B cell (primary cell): ENCODE measurements at regions not wholly inside any gene's neighbourhood (a gene's known extent, or its start where the extent isn't known, plus 50 kb on each side); places are given as distances from the start of the nearest gene placed in this dataset.

Source experiments
- ATAC-seq: fragments of 200-7000 bp; cut with Tn5 transposase; one replicate; pipeline ENCODE4 v1.10.0; 2021; ENCODE audit warnings: low read depth, mild to moderate bottlenecking, moderate number of reproducible peaks, moderate library complexity
- CTCF ChIA-PET: fragments of 350-600 bp; sonication (Branson Sonifier 250); formaldehyde crosslinking; loops from one replicate; lab custom pipeline; 2021; ENCODE audit warnings: antibody characterized with exemption, inconsistent platforms; lab: Charles Lee
- POLR2A ChIA-PET: fragments of 350-600 bp; sonication (Branson Sonifier 250); formaldehyde crosslinking; loops from one replicate; lab custom pipeline; 2021; ENCODE audit warnings: antibody characterized with exemption; lab: Charles Lee
- DNase-seq: peaks from one replicate; pipeline ENCODE4 v3.0.0; 2013
- H2AFZ ChIP-seq: 2 replicates; pipeline ENCODE4 v1.6.1; 2012; ENCODE audit warnings: mild to moderate bottlenecking, low read depth, low read length; ENCODE audit not compliant: insufficient read depth, poor library complexity, severe bottlenecking
- H3K27ac ChIP-seq, 2 donors: 1 replicate in 1 of 2; 2 replicates in 1 of 2; pipeline ENCODE4 v1.5.1; 2012 to 2013; ENCODE audit warnings: low read length in 2 of 2, mild to moderate bottlenecking in 2 of 2, moderate library complexity in 1 of 2
- H3K27me3 ChIP-seq, 4 experiments: fragments of 200-600 bp in 1 of 4; sonication (generic) in 1 of 4; replicated peaks in 1 of 4; 1 replicate in 2 of 4; 2 replicates in 2 of 4; pipeline versions ENCODE4 v1.6.1 to v1.7.0; 2013 to 2016; ENCODE audit warnings: low read length in 3 of 4, mild to moderate bottlenecking in 2 of 4, mixed read lengths in 1 of 4, moderate library complexity in 1 of 4; ENCODE audit not compliant: insufficient read depth in 4 of 4, control insufficient read depth in 3 of 4; ENCODE audit errors: control extremely low read depth in 1 of 4
- H3K36me3 ChIP-seq, 2 experiments: replicated peaks in 1 of 2; 1 replicate in 1 of 2; 2 replicates in 1 of 2; pipeline versions ENCODE4 v1.6.1 to v1.7.1; 2013; ENCODE audit warnings: low read length in 1 of 2; ENCODE audit not compliant: insufficient read depth in 2 of 2, control insufficient read depth in 1 of 2; ENCODE audit errors: control extremely low read depth in 1 of 2, extremely low read depth in 1 of 2
- H3K4me1 ChIP-seq, 2 donors: fragments of 200-600 bp in 1 of 2; sonication (generic) in 1 of 2; 1 replicate in 1 of 2; 2 replicates in 1 of 2; pipeline versions ENCODE4 v1.5.1 to v1.6.1; 2013 to 2017; ENCODE audit warnings: low read length in 2 of 2; ENCODE audit not compliant: control insufficient read depth in 2 of 2, insufficient read depth in 2 of 2
- H3K4me2 ChIP-seq: replicated peaks from 2 replicates; pipeline ENCODE3; 2012; ENCODE audit warnings: mild to moderate bottlenecking, low read depth, low read length; ENCODE audit not compliant: poor library complexity, severe bottlenecking
- H3K4me3 ChIP-seq, 5 experiments: fragments of 200-600 bp in 1 of 5; sonication (generic) in 1 of 5; 1 replicate in 3 of 5; 2 replicates in 2 of 5; pipeline versions ENCODE4 v1.5.1 to v1.7.0; 2011 to 2016; ENCODE audit warnings: low read length in 4 of 5, mild to moderate bottlenecking in 4 of 5, low read depth in 2 of 5, control low read depth in 1 of 5, moderate library complexity in 1 of 5; ENCODE audit not compliant: insufficient read depth in 1 of 5; ENCODE audit errors: control extremely low read depth in 1 of 5, extremely low read depth in 1 of 5
- H3K79me2 ChIP-seq: fragments of 200-600 bp; sonication (generic); one replicate; pipeline ENCODE4 v1.6.0; 2016; ENCODE audit warnings: low read length; ENCODE audit not compliant: control insufficient read depth, insufficient read depth
- H3K9ac ChIP-seq: fragments of 200-600 bp; sonication (generic); 2 replicates; pipeline ENCODE4 v1.6.1; 2017; ENCODE audit warnings: mild to moderate bottlenecking, low read length, moderate library complexity
- H3K9me3 ChIP-seq, 3 donors: one replicate each; pipeline versions ENCODE4 v1.6.1 to v1.7.1; 2013; ENCODE audit warnings: low read length in 2 of 3; ENCODE audit not compliant: control insufficient read depth in 2 of 3, insufficient read depth in 1 of 3; ENCODE audit errors: control extremely low read depth in 1 of 3
- H4K20me1 ChIP-seq: 2 replicates; pipeline ENCODE4 v1.6.0; 2012; ENCODE audit warnings: mild to moderate bottlenecking, low read length; ENCODE audit not compliant: insufficient read depth, control insufficient read depth, poor library complexity, severe bottlenecking
- H3K27ac Mint-ChIP-seq: one replicate; pipeline ENCODE4 v1.8.0; 2021; ENCODE audit warnings: mixed read lengths
- H3K27me3 Mint-ChIP-seq: one replicate; pipeline ENCODE4 v1.8.0; 2021; ENCODE audit warnings: mixed read lengths
- H3K4me1 Mint-ChIP-seq: one replicate; pipeline ENCODE4 v1.8.0; 2021; ENCODE audit warnings: mixed read lengths
- H3K4me3 Mint-ChIP-seq: one replicate; pipeline ENCODE4 v1.8.0; 2021; ENCODE audit warnings: mixed read lengths
- H3K9me3 Mint-ChIP-seq: one replicate; pipeline ENCODE4 v1.8.0; 2022; ENCODE audit warnings: mixed read lengths; ENCODE audit not compliant: insufficient read depth
- EZH2 ChIP-seq: IDR thresholded peaks from 2 replicates; pipeline ENCODE4 v1.6.1; 2012; ENCODE audit warnings: borderline replicate concordance, low read depth, mild to moderate bottlenecking, moderate library complexity, low read length; ENCODE audit not compliant: insufficient read depth, poor library complexity, severe bottlenecking
- WGBS: methylation state at CpG from one replicate; pipeline ENCODE4 v1.1.5; 2013; ENCODE audit warnings: missing lambda C conversion rate; ENCODE audit not compliant: insufficient coverage; 5-methylcytosine and 5-hydroxymethylcytosine counted together
- intact Hi-C: fragments of 100-400 bp; cut with micrococcal nuclease; formaldehyde crosslinking; loops from one replicate; pipeline ENCODE4 v1.10.0; 2022
- TF ChIP-seq, protein P1 (sequence below): fragments of 200-600 bp; IDR thresholded peaks from one replicate; pipeline ENCODE4 v1.8.0; 2022; ENCODE audit warnings: antibody characterized with exemption, mild to moderate bottlenecking

DNA sequence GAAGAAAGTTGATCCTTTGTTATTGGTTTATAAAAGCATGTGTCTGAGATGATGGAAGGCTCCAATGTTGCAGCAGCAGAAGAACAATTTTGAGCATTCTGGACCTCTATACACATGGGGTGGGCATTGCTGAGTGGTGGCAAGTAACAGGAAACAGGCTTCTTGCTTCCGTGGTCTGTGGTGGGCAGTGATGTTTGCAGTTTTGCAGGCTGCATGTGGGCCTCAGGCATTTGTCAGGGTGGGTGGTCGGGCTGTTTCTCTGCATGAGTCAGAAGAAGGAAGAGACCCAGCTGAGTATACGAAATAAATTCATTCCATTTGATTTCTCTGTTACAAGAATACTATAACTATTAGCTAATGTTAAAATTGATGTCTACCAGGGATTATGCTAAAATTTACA lies 239.5 kb upstream of the COL3A1 start:
- no peak overlapping the region for H2AFZ ChIP-seq
- H3K4me3 ChIP-seq, result no peak overlapping the region
- Mint-ChIP-seq H3K27me3 (no peaks in the 10 kb centered on the region), H3K27ac (no peak overlapping the region), H3K4me1 (no peaks in the 10 kb centered on the region), H3K9me3 (no peaks in the 10 kb centered on the region), H3K4me3 (no peak overlapping the region)
- no peaks in the 10 kb centered on the region for H3K4me1 ChIP-seq
- H3K4me2 ChIP-seq, result no peak overlapping the region
- POLR2A ChIA-PET, result no interaction called here
- ATAC-seq (no peak), DNase-seq (no peak)
- no peaks in the 10 kb centered on the region for H3K36me3 ChIP-seq
- TF ChIP-seq EZH2, result no peak
- TF ChIP-seq, protein P1, sequence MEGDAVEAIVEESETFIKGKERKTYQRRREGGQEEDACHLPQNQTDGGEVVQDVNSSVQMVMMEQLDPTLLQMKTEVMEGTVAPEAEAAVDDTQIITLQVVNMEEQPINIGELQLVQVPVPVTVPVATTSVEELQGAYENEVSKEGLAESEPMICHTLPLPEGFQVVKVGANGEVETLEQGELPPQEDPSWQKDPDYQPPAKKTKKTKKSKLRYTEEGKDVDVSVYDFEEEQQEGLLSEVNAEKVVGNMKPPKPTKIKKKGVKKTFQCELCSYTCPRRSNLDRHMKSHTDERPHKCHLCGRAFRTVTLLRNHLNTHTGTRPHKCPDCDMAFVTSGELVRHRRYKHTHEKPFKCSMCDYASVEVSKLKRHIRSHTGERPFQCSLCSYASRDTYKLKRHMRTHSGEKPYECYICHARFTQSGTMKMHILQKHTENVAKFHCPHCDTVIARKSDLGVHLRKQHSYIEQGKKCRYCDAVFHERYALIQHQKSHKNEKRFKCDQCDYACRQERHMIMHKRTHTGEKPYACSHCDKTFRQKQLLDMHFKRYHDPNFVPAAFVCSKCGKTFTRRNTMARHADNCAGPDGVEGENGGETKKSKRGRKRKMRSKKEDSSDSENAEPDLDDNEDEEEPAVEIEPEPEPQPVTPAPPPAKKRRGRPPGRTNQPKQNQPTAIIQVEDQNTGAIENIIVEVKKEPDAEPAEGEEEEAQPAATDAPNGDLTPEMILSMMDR, result no peak
- H3K79me2 ChIP-seq, result no peaks in the 10 kb centered on the region
- H4K20me1 ChIP-seq, result no peaks in the 10 kb centered on the region
- no peaks in the 10 kb centered on the region for H3K9me3 ChIP-seq
- H3K27me3 ChIP-seq, result no peaks in the 10 kb centered on the region
- no peak overlapping the region for H3K9ac ChIP-seq
- intact Hi-C loops, result no loop called here
- CTCF ChIA-PET, result no interaction called here
- whole genome bisulfite sequencing, result 0% methylated on average over 1 of the region's 3 CpGs
- H3K27ac ChIP-seq, result no peak overlapping the region

DNA sequence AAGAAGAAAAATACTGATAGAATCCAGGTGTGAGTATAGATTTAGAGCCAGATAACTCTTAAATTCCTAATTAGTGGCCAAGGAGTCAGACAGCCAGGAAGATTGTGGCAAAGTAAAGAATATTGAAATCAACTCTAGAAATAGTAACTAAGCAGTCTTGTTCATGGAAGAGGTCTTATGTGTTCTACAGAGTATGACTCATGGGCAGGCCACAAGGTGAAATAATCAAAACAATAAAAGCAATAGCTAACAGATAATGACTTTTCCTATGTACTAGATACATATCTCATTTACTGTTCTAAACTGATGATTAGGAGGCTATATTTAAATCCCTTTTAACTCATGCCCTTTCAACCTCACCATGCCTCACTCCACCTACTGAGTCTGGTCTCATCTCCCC lies 227.4 kb upstream of the COL3A1 start:
- no peaks in the 10 kb centered on the region for H3K4me1 Mint-ChIP-seq
- H3K9ac ChIP-seq, result no peak overlapping the region
- H3K36me3 ChIP-seq, result no peaks in the 10 kb centered on the region
- H3K4me3 ChIP-seq, result no peak overlapping the region
- POLR2A ChIA-PET, result no interaction called here
- no peaks in the 10 kb centered on the region for H3K27me3 ChIP-seq
- H2AFZ ChIP-seq, result no peak overlapping the region
- H3K79me2 ChIP-seq, result no peaks in the 10 kb centered on the region
- no peaks in the 10 kb centered on the region for H3K9me3 ChIP-seq
- TF ChIP-seq, protein P1, result no peak
- no peak for TF ChIP-seq EZH2
- ATAC-seq (no peak), DNase-seq (no peak)
- peaks cover 2% of the 10 kb centered on the region for H3K9me3 Mint-ChIP-seq
- no peak overlapping the region for H3K4me3 Mint-ChIP-seq
- H4K20me1 ChIP-seq, result no peaks in the 10 kb centered on the region
- H3K27me3 Mint-ChIP-seq, result no peaks in the 10 kb centered on the region
- CTCF ChIA-PET, result no interaction called here
- no peak overlapping the region for H3K4me2 ChIP-seq
- H3K27ac ChIP-seq, result no peak overlapping the region
- intact Hi-C loops, result no loop called here
- no peak overlapping the region for H3K27ac Mint-ChIP-seq
- no peaks in the 10 kb centered on the region for H3K4me1 ChIP-seq
